Gastroesophageal sphincter (tissue), 4 donors: ENCODE measurements at regions not wholly inside any gene's neighbourhood (a gene's known extent, or its start where the extent isn't known, plus 50 kb on each side); places are given as distances from the start of the nearest gene placed in this dataset.

Source experiments
- ATAC-seq: fragments of 150-250 bp; one replicate; pipeline ENCODE4 v1.9.1; 2016; ENCODE audit warnings: mild to moderate bottlenecking, moderate library complexity
- H3K27ac ChIP-seq, 4 donors: fragments of 200-600 bp; sonication (generic) in 3 of 4; 1 replicate in 3 of 4; 2 replicates in 1 of 4; pipeline ENCODE4 v1.5.1; 2016 to 2019
- H3K27me3 ChIP-seq: fragments of 200-600 bp; sonication (generic); one replicate; pipeline ENCODE4 v1.5.1; 2019
- H3K36me3 ChIP-seq, 2 donors: fragments of 200-600 bp; sonication (generic); one replicate each; pipeline ENCODE4 v1.5.1; 2019; ENCODE audit warnings: control low read depth in 1 of 2
- H3K4me1 ChIP-seq, 3 donors: fragments of 200-600 bp; sonication (generic); 1 replicate in 2 of 3; 2 replicates in 1 of 3; pipeline ENCODE4 v1.5.1; 2016 to 2019; ENCODE audit warnings: control low read depth in 2 of 3
- H3K4me3 ChIP-seq, 2 donors: fragments of 200-600 bp; sonication (generic); one replicate each; pipeline ENCODE4 v1.5.1; 2019; ENCODE audit warnings: mild to moderate bottlenecking in 1 of 2, moderate library complexity in 1 of 2
- H3K9me3 ChIP-seq, 3 donors: fragments of 200-600 bp; sonication (generic); one replicate each; pipeline ENCODE4 v1.5.1; 2017 to 2019; ENCODE audit warnings: control low read depth in 2 of 3
- EP300 ChIP-seq: sonication (generic); formaldehyde crosslinking; IDR thresholded peaks from one replicate; pipeline ENCODE4 v1.6.1; 2017; ENCODE audit warnings: antibody characterized with exemption, mild to moderate bottlenecking
- POLR2A ChIP-seq, 2 donors: fragments of 450-650 bp; IDR thresholded peaks; one replicate each; pipeline ENCODE4 v1.6.1; 2017; ENCODE audit warnings: antibody characterized with exemption in 2 of 2, mild to moderate bottlenecking in 2 of 2, moderate library complexity in 1 of 2
- POLR2AphosphoS5 ChIP-seq: sonication (generic); formaldehyde crosslinking; IDR thresholded peaks from one replicate; pipeline ENCODE4 v1.6.1; 2017; ENCODE audit warnings: antibody characterized with exemption
- WGBS, 2 donors: methylation state at CpG; one replicate each; pipeline ENCODE4 v1.1.5; 2018; ENCODE audit warnings: low coverage in 1 of 2; 5-methylcytosine and 5-hydroxymethylcytosine counted together
- TF ChIP-seq, protein P1 (sequence below), 4 experiments: fragments of 200-600 bp in 2 of 4; fragments of 450-650 bp in 2 of 4; sonication (generic) in 1 of 4; IDR thresholded peaks; one replicate each; pipeline ENCODE4 v1.5.1; 2017 to 2019; ENCODE audit warnings: antibody characterized with exemption in 4 of 4, mild to moderate bottlenecking in 2 of 4, moderate library complexity in 2 of 4

DNA sequence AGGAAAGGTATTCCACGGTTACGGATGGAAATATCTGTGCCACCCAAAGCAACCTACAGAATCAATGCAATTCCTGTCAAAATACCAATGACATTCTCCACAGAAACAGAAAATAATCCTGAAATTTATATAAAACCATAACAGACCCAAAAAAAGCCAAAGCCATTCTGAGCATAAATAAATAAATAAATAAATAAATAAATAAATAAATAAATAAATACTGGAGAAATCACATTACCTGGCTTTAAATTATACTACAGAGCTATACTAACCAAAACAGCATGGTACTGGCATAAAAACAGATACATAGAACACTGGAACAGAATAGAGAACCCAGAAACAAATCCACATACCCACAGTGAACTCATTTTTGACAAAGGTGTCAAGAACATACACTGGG lies 191.9 kb upstream of the DUSP10 start:
- TF ChIP-seq POLR2AphosphoS5 (no peak), POLR2A (IDR thresholded peaks at IDR 0.05) (no peak), EP300 (no peak)
- TF ChIP-seq, protein P1, sequence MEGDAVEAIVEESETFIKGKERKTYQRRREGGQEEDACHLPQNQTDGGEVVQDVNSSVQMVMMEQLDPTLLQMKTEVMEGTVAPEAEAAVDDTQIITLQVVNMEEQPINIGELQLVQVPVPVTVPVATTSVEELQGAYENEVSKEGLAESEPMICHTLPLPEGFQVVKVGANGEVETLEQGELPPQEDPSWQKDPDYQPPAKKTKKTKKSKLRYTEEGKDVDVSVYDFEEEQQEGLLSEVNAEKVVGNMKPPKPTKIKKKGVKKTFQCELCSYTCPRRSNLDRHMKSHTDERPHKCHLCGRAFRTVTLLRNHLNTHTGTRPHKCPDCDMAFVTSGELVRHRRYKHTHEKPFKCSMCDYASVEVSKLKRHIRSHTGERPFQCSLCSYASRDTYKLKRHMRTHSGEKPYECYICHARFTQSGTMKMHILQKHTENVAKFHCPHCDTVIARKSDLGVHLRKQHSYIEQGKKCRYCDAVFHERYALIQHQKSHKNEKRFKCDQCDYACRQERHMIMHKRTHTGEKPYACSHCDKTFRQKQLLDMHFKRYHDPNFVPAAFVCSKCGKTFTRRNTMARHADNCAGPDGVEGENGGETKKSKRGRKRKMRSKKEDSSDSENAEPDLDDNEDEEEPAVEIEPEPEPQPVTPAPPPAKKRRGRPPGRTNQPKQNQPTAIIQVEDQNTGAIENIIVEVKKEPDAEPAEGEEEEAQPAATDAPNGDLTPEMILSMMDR (IDR thresholded peaks at IDR 0.05), result no peak
- Histone ChIP-seq H3K4me3 (no peak overlapping the region), H3K27ac (no peak overlapping the region), H3K36me3 (no peaks in the 10 kb centered on the region), H3K9me3 (no peaks in the 10 kb centered on the region), H3K4me1 (no peaks in the 10 kb centered on the region), H3K27me3 (no peaks in the 10 kb centered on the region)
- no peak for ATAC-seq
- 100% methylated on average over 2 of the region's 2 CpGs; no CpG with 5 or more reads in 1 of the 2 donors for WGBS, 2 donors

DNA sequence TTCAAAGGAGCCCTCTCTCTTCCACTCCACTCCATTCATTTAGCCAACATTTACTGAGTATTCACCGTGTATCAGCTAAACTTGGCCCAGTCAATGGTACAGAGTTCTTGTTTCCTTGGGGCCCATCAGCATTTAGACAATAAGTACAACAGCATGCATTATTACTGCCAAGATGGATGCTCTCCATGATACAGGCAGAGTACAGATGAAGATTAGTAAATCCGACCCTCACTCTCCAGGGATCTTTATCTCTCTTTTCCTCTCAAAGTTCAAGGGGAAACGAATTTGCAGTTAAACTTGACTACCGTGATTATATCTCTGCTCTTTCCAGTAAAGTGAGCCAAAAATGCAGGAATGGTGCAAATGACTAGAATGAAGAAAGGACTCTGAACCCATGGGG lies 184.6 kb upstream of the DUSP10 start:
- Histone ChIP-seq H3K27ac (no peak overlapping the region), H3K27me3 (no peaks in the 10 kb centered on the region), H3K36me3 (no peaks in the 10 kb centered on the region), H3K4me3 (no peak overlapping the region), H3K4me1 (no peaks in the 10 kb centered on the region), H3K9me3 (no peaks in the 10 kb centered on the region)
- TF ChIP-seq EP300, result no peak
- TF ChIP-seq, protein P1 (IDR thresholded peaks at IDR 0.05), result no peak
- TF ChIP-seq POLR2AphosphoS5, result no peak
- no peak for TF ChIP-seq POLR2A (IDR thresholded peaks at IDR 0.05)
- WGBS, 2 donors, result 49 to 68% methylated on average over 4 of the region's 4 CpGs
- ATAC-seq, result no peak

DNA sequence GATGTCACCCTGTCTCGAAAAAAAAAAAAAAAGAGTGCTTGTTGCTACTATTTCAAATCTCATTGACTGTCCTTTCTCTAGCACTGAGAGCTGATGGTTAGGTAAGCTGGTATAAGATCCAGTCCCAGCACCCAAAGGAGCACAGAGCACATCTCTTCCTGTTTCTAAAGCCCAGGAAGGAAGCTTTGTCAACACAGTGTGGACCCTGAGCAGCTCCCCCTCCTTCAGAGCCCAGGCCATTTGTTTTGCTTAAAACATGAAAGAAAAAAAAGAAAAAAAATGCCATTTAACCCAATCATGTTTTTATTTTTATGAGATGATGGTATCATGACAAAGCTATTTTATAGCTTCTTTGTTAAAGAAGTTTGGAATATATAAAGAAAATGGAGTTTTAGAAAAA lies 184.1 kb upstream of the DUSP10 start:
- no peak for ATAC-seq
- Histone ChIP-seq H3K4me3 (no peak overlapping the region), H3K36me3 (no peaks in the 10 kb centered on the region), H3K4me1 (no peaks in the 10 kb centered on the region), H3K9me3 (no peaks in the 10 kb centered on the region), H3K27me3 (no peaks in the 10 kb centered on the region), H3K27ac (no peak overlapping the region)
- TF ChIP-seq POLR2AphosphoS5 (no peak), POLR2A (IDR thresholded peaks at IDR 0.05) (no peak), EP300 (no peak)
- TF ChIP-seq, protein P1 (IDR thresholded peaks at IDR 0.05), result no peak
- WGBS, 2 donors, result no CpG with 5 or more reads among the region's 1 CpG

DNA sequence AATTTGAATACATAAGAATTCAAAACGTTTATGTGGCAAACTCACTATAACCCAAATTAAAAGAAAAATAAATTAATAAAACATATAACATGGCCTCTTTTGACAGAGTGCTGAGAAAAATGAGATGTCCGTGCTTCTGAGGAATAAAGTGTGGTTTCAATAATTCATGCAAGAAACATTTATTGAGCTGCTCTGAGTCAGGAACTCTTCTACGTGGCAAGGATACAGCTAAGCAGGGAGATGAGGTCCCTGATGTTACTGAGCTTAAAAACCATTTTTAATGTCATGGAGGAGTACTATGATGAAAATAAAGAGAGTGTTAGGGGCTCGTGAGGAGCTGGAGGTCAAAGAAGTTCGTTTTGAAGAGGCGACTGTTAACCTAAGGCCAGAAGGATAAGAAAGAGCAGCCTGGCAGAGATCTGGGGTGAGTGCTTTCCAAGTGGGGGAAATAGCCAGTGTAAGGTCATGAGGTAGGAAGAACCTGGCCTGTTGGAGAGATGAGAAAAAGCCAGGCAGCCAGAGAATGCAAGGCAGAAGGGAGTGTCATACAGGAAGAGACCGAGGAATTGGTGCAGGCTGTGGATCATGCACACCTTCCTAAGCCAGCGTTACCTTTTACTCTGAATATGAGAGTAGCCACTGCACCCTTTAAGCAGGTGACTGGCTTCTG lies 182.2 kb upstream of the DUSP10 start:
- H3K27me3 ChIP-seq, result no peaks in the 10 kb centered on the region
- WGBS, 2 donors, result 69 to 70% methylated on average over 7 to 8 of the region's 8 CpGs
- ATAC-seq, result no peak

DNA sequence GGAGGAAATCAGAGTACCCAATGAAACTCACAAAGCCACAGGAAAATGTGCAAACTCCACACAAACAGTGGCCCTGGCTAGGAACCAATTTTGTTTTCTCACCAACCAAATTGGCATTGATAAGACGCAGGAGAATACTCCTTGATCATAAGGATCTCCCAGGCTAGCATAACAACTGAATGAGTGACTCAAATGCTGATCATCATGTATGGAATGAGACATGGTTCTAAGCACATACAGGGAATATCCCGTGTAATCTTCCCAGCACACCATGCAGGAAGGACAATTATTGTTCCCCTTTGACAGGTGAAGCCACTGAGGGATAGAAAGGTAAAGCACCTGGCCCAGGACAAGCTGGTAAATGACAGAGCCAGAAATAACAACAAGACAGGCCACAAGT lies 180.0 kb upstream of the DUSP10 start:
- no peak overlapping the region for H3K27ac ChIP-seq
- no peak overlapping the region for H3K4me3 ChIP-seq
- TF ChIP-seq EP300 (no peak), POLR2A (IDR thresholded peaks at IDR 0.05) (no peak), POLR2AphosphoS5 (no peak)
- TF ChIP-seq, protein P1 (IDR thresholded peaks at IDR 0.05), result no peak
- no peaks in the 10 kb centered on the region for H3K9me3 ChIP-seq
- no peaks in the 10 kb centered on the region for H3K27me3 ChIP-seq
- no peak for ATAC-seq
- 75% methylated on average over 1 to 2 of the region's 2 CpGs for WGBS, 2 donors
- H3K4me1 ChIP-seq, result no peaks in the 10 kb centered on the region
- no peaks in the 10 kb centered on the region for H3K36me3 ChIP-seq

More for the DNA sequence above, 182.2 kb upstream of the DUSP10 start:
- H3K27ac ChIP-seq, result no peak overlapping the region
- no peaks in the 10 kb centered on the region for H3K4me1 ChIP-seq
- no peak overlapping the region for H3K4me3 ChIP-seq
- no peaks in the 10 kb centered on the region for H3K36me3 ChIP-seq
- no peaks in the 10 kb centered on the region for H3K9me3 ChIP-seq
- TF ChIP-seq, protein P1 (IDR thresholded peaks at IDR 0.05), result no peak
- TF ChIP-seq POLR2A (IDR thresholded peaks at IDR 0.05) (no peak), EP300 (no peak), POLR2AphosphoS5 (no peak)
